ENCODE measurements at regions not wholly inside any gene's neighbourhood (a gene's known extent, or its start where the extent isn't known, plus 50 kb on each side); places are given as distances from the start of the nearest gene placed in this dataset.

DNA sequence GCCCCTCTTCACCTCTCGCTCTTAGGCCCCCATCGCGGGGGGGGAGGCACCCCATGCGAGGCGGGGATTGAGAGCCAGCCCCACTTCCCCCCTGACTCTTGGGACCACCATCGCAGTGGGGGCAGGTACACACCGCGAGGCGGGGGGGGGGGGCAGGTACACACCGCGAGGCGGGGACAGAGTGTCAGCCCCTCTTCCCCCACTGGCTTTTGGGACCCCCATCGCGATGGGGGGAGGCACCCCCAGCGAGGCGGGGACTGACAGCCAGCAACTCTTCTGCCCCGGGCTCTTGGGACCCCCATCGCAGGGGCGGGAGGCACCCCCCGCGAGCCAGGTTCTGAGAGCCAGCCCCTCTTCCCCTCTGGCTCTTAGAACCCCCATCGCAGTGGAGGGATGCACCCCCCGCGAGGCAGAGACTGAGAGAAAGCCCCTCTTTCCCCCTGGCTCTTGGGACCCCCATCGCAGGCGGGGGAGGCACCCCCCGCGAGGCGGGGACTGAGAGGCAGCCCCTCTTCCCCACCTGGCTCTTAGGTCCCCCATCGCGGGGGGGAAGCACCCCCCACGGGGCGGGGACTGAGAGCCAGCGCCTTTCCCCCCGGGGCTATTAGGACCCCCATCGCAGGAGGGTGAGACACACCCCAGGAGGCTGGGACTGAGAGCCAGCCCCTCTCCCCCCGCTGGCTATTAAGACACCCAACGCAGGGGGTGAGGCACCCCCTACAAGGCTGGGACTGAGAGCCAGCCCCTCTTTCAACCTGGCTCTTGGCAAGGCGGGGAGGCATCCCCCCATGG lies 196.5 kb upstream of the PZP start:
- no peak overlapping the region for H3K9ac ChIP-seq (ENCODE audit: low read depth in 1 of 2, low read length in 2 of 2)
- no peak for DNase-seq (ENCODE audit: low spot score)
- H3K36me3 ChIP-seq (ENCODE audit: control insufficient read depth in 4 of 4, insufficient read depth in 3 of 4, low read depth in 1 of 4, low read length in 3 of 4), result no peaks in the 10 kb centered on the region
- no peaks in the 10 kb centered on the region for H3K9me3 ChIP-seq (ENCODE audit: control insufficient read depth in 4 of 4, low read length in 3 of 4)
- TF ChIP-seq, protein P1, sequence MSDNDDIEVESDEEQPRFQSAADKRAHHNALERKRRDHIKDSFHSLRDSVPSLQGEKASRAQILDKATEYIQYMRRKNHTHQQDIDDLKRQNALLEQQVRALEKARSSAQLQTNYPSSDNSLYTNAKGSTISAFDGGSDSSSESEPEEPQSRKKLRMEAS (IDR thresholded peaks at IDR 0.05), result no peak
- TF ChIP-seq GABPA (IDR thresholded peaks at IDR 0.05 in 1 of 2, conservative IDR thresholded peaks at IDR 0.05 in 1 of 2) (no peak), HNF4A (conservative IDR thresholded peaks at IDR 0.05) (no peak), RXRA (IDR thresholded peaks at IDR 0.05) (no peak), FOXA2 (IDR thresholded peaks at IDR 0.05) (no peak), YY1 (IDR thresholded peaks at IDR 0.05) (no peak)
- TF ChIP-seq, protein P2, sequence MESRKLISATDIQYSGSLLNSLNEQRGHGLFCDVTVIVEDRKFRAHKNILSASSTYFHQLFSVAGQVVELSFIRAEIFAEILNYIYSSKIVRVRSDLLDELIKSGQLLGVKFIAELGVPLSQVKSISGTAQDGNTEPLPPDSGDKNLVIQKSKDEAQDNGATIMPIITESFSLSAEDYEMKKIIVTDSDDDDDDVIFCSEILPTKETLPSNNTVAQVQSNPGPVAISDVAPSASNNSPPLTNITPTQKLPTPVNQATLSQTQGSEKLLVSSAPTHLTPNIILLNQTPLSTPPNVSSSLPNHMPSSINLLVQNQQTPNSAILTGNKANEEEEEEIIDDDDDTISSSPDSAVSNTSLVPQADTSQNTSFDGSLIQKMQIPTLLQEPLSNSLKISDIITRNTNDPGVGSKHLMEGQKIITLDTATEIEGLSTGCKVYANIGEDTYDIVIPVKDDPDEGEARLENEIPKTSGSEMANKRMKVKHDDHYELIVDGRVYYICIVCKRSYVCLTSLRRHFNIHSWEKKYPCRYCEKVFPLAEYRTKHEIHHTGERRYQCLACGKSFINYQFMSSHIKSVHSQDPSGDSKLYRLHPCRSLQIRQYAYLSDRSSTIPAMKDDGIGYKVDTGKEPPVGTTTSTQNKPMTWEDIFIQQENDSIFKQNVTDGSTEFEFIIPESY (IDR thresholded peaks at IDR 0.05), result no peak
- no peak overlapping the region for H3K27ac ChIP-seq (ENCODE audit: low read depth in 1 of 2, low read length in 2 of 2)
- H3K27me3 ChIP-seq (ENCODE audit: control insufficient read depth in 4 of 4, insufficient read depth in 4 of 4, low read length in 3 of 4), result no peaks in the 10 kb centered on the region
- no peaks in the 10 kb centered on the region for H3K4me1 ChIP-seq (ENCODE audit: control insufficient read depth in 4 of 4, insufficient read depth in 4 of 4, low read length in 3 of 4)
- 96% methylated on average over 38 of the region's 39 CpGs for WGBS
- H3K4me3 ChIP-seq (ENCODE audit: low read depth in 1 of 3, low read length in 3 of 3), result no peak overlapping the region

DNA sequence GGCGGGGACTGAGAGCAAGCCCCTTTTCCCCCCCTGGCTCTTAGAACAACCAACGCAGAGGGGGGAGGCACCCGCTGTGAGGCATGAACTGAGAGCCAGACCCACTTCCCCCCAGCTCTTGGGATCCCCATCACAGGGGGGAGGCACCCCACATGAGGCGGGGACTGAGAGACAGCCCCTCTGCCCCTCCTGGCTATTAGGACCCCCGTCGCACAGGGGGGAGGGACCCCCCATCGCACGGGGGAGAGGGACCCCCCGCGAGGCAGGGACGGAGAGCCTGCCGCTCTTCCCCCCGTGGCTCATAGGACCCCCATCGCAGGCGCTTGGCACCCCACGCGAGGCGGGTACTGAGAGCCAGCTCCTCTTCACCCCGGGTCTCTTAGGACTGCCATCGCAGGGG lies 195.8 kb upstream of the PZP start:
- no peaks in the 10 kb centered on the region for H3K4me1 ChIP-seq (ENCODE audit: control insufficient read depth in 4 of 4, insufficient read depth in 4 of 4, low read length in 3 of 4)
- no peak overlapping the region for H3K27ac ChIP-seq (ENCODE audit: low read depth in 1 of 2, low read length in 2 of 2)
- H3K4me3 ChIP-seq (ENCODE audit: low read depth in 1 of 3, low read length in 3 of 3), result no peak overlapping the region
- H3K9me3 ChIP-seq (ENCODE audit: control insufficient read depth in 4 of 4, low read length in 3 of 4), result no peaks in the 10 kb centered on the region
- no peak for DNase-seq (ENCODE audit: low spot score)
- 88% methylated on average over 20 of the region's 20 CpGs for WGBS
- no peaks in the 10 kb centered on the region for H3K27me3 ChIP-seq (ENCODE audit: control insufficient read depth in 4 of 4, insufficient read depth in 4 of 4, low read length in 3 of 4)
- H3K36me3 ChIP-seq (ENCODE audit: control insufficient read depth in 4 of 4, insufficient read depth in 3 of 4, low read depth in 1 of 4, low read length in 3 of 4), result no peaks in the 10 kb centered on the region
- TF ChIP-seq, protein P2 (IDR thresholded peaks at IDR 0.05), result no peak
- TF ChIP-seq, protein P1 (IDR thresholded peaks at IDR 0.05), result no peak
- no peak for TF ChIP-seq EGR1 (IDR thresholded peaks at IDR 0.05; ENCODE audit: low read depth in 2 of 2)
- TF ChIP-seq, protein P3, sequence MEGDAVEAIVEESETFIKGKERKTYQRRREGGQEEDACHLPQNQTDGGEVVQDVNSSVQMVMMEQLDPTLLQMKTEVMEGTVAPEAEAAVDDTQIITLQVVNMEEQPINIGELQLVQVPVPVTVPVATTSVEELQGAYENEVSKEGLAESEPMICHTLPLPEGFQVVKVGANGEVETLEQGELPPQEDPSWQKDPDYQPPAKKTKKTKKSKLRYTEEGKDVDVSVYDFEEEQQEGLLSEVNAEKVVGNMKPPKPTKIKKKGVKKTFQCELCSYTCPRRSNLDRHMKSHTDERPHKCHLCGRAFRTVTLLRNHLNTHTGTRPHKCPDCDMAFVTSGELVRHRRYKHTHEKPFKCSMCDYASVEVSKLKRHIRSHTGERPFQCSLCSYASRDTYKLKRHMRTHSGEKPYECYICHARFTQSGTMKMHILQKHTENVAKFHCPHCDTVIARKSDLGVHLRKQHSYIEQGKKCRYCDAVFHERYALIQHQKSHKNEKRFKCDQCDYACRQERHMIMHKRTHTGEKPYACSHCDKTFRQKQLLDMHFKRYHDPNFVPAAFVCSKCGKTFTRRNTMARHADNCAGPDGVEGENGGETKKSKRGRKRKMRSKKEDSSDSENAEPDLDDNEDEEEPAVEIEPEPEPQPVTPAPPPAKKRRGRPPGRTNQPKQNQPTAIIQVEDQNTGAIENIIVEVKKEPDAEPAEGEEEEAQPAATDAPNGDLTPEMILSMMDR (IDR thresholded peaks at IDR 0.05; ENCODE audit: low read depth, low read length, missing input control), result no peak
- no peak for TF ChIP-seq GABPA (IDR thresholded peaks at IDR 0.05 in 1 of 2, conservative IDR thresholded peaks at IDR 0.05 in 1 of 2)
- no peak for TF ChIP-seq TAF1 (conservative IDR thresholded peaks at IDR 0.05)
- no peak for TF ChIP-seq RXRA (IDR thresholded peaks at IDR 0.05)
- no peak for TF ChIP-seq FOXA1 (IDR thresholded peaks at IDR 0.05)
- TF ChIP-seq, protein P4, sequence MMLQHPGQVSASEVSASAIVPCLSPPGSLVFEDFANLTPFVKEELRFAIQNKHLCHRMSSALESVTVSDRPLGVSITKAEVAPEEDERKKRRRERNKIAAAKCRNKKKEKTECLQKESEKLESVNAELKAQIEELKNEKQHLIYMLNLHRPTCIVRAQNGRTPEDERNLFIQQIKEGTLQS (IDR thresholded peaks at IDR 0.05), result no peak
- no peak for TF ChIP-seq RAD21 (IDR thresholded peaks at IDR 0.05)
- TF ChIP-seq HNF4A (conservative IDR thresholded peaks at IDR 0.05), result no peak
- TF ChIP-seq JUND (IDR thresholded peaks at IDR 0.05), result no peak
- no peak for TF ChIP-seq SP1 (IDR thresholded peaks at IDR 0.05)
- TF ChIP-seq, protein P5, sequence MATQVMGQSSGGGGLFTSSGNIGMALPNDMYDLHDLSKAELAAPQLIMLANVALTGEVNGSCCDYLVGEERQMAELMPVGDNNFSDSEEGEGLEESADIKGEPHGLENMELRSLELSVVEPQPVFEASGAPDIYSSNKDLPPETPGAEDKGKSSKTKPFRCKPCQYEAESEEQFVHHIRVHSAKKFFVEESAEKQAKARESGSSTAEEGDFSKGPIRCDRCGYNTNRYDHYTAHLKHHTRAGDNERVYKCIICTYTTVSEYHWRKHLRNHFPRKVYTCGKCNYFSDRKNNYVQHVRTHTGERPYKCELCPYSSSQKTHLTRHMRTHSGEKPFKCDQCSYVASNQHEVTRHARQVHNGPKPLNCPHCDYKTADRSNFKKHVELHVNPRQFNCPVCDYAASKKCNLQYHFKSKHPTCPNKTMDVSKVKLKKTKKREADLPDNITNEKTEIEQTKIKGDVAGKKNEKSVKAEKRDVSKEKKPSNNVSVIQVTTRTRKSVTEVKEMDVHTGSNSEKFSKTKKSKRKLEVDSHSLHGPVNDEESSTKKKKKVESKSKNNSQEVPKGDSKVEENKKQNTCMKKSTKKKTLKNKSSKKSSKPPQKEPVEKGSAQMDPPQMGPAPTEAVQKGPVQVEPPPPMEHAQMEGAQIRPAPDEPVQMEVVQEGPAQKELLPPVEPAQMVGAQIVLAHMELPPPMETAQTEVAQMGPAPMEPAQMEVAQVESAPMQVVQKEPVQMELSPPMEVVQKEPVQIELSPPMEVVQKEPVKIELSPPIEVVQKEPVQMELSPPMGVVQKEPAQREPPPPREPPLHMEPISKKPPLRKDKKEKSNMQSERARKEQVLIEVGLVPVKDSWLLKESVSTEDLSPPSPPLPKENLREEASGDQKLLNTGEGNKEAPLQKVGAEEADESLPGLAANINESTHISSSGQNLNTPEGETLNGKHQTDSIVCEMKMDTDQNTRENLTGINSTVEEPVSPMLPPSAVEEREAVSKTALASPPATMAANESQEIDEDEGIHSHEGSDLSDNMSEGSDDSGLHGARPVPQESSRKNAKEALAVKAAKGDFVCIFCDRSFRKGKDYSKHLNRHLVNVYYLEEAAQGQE (IDR thresholded peaks at IDR 0.05), result no peak
- TF ChIP-seq FOXA2 (IDR thresholded peaks at IDR 0.05), result no peak
- no peak for TF ChIP-seq HNF4G (IDR thresholded peaks at IDR 0.05)
- TF ChIP-seq YY1 (IDR thresholded peaks at IDR 0.05), result no peak
- TF ChIP-seq NR2F2 (IDR thresholded peaks at IDR 0.05), result no peak
- no peak overlapping the region for H3K9ac ChIP-seq (ENCODE audit: low read depth in 1 of 2, low read length in 2 of 2)
